ENCODE measurements at regions not wholly inside any gene's neighbourhood (a gene's known extent, or its start where the extent isn't known, plus 50 kb on each side); places are given as distances from the start of the nearest gene placed in this dataset.
"Not testable (repeated sequence)": the region's sequence is repeated elsewhere in the genome, so short reads cannot be mapped to it uniquely, and the experiment has no call there.

GRCh38 chr3:82628385-82629014 is 867.1 kb upstream of the GBE1 start:
- ATAC-seq = no peak
- no peak for DNase-seq (ENCODE audit: low spot score)

GRCh38 chr3:82627733-82628132 is 866.3 kb upstream of the GBE1 start:
- ATAC-seq (no peak), DNase-seq (ENCODE audit: low spot score) (no peak)

GRCh38 chr3:82620744-82621143 is 859.3 kb upstream of the GBE1 start:
- not testable (repeated sequence) for ATAC-seq; DNase-seq (ENCODE audit: low spot score)

GRCh38 chr3:82618594-82618993 is 857.1 kb upstream of the GBE1 start:
- DNase-seq (ENCODE audit: low spot score) = no peak

GRCh38 chr3:82610236-82610635 is 848.8 kb upstream of the GBE1 start:
- ATAC-seq (no peak), DNase-seq (ENCODE audit: low spot score) (no peak)

More at GRCh38 chr3:82618594-82618993, 857.1 kb upstream of the GBE1 start:
- ATAC-seq = no peak

- ATAC-seq = no peak
- DNase-seq (ENCODE audit: low spot score) = no peak
Measured at GRCh38 chr3:82607391-82607790, 845.9 kb upstream of the GBE1 start.

GRCh38 chr3:82596805-82597204 is 835.4 kb upstream of the GBE1 start:
- ATAC-seq (no peak), DNase-seq (ENCODE audit: low spot score) (no peak)

GRCh38 chr3:82595530-82595929 is 834.1 kb upstream of the GBE1 start:
- no peak for ATAC-seq
- DNase-seq (ENCODE audit: low spot score) = no peak

GRCh38 chr3:82587174-82587573 is 825.7 kb upstream of the GBE1 start:
- no peak for DNase-seq (ENCODE audit: low spot score)
- ATAC-seq = no peak

- no peak for DNase-seq (ENCODE audit: low spot score)
- ATAC-seq = no peak
Measured at GRCh38 chr3:82586414-82586813, 825.0 kb upstream of the GBE1 start.

GRCh38 chr3:82586002-82586401 is 824.6 kb upstream of the GBE1 start:
- ATAC-seq; DNase-seq (ENCODE audit: low spot score): not testable (repeated sequence)

GRCh38 chr3:82585591-82585990 is 824.1 kb upstream of the GBE1 start:
- not testable (repeated sequence) for ATAC-seq; DNase-seq (ENCODE audit: low spot score)

GRCh38 chr3:82584861-82585260 is 823.4 kb upstream of the GBE1 start:
- not testable (repeated sequence) for DNase-seq (ENCODE audit: low spot score); ATAC-seq

GRCh38 chr3:82584415-82584814 is 823.0 kb upstream of the GBE1 start:
- not testable (repeated sequence) for DNase-seq (ENCODE audit: low spot score); ATAC-seq

GRCh38 chr3:82581350-82581749 is 819.9 kb upstream of the GBE1 start:
- no peak for DNase-seq (ENCODE audit: low spot score)
- no peak for ATAC-seq

GRCh38 chr3:82572721-82573120 is 811.3 kb upstream of the GBE1 start:
- DNase-seq (ENCODE audit: low spot score) = no peak
- ATAC-seq = no peak

- DNase-seq (ENCODE audit: low spot score) (no peak), ATAC-seq (no peak)
Measured at GRCh38 chr3:82568776-82569338, 807.4 kb upstream of the GBE1 start.

GRCh38 chr3:82567029-82567600 is 805.7 kb upstream of the GBE1 start:
- ATAC-seq = no peak

GRCh38 chr3:82562896-82563295 is 801.5 kb upstream of the GBE1 start:
- DNase-seq (ENCODE audit: low spot score) (no peak), ATAC-seq (no peak)

More at GRCh38 chr3:82567029-82567600, 805.7 kb upstream of the GBE1 start:
- no peak for DNase-seq (ENCODE audit: low spot score)

GRCh38 chr3:82561784-82562183 is 800.3 kb upstream of the GBE1 start:
- ATAC-seq = no peak
- no peak for DNase-seq (ENCODE audit: low spot score)

GRCh38 chr3:82558081-82558480 is 796.6 kb upstream of the GBE1 start:
- ATAC-seq = no peak
- no peak for DNase-seq (ENCODE audit: low spot score)

GRCh38 chr3:82556113-82556512 is 794.7 kb upstream of the GBE1 start:
- no peak for ATAC-seq
- DNase-seq (ENCODE audit: low spot score) = no peak

All from left lobe of liver (tissue), 2 donors.